AG04449 (cell line): ENCODE measurements at regions not wholly inside any gene's neighbourhood (a gene's known extent, or its start where the extent isn't known, plus 50 kb on each side); places are given as distances from the start of the nearest gene placed in this dataset.

ENCODE experiments used
- CTCF ChIA-PET: fragments of 350-600 bp; formaldehyde crosslinking; extraction: SDS; loops from one replicate; lab custom pipeline; 2021; ENCODE audit warnings: antibody characterized with exemption; lab: Yijun Ruan, JAX
- POLR2A ChIA-PET: fragments of 400-600, 350-600 bp; formaldehyde crosslinking; extraction: SDS; loops from one replicate; lab custom pipeline; 2020; ENCODE audit warnings: antibody characterized with exemption, inconsistent platforms; lab: Yijun Ruan, JAX
- DNase-seq: peaks from one replicate; pipeline ENCODE4 v3.0.0-alpha.2; 2010; ENCODE audit warnings: low read depth, low spot score
- H3K4me3 ChIP-seq: 2 replicates; pipeline ENCODE4 v1.5.1; 2011; ENCODE audit warnings: low read depth, mild to moderate bottlenecking, control low read depth, low read length
- TF ChIP-seq, protein P1 (sequence below): IDR thresholded peaks from one replicate; pipeline ENCODE4 v1.5.1; 2011; ENCODE audit warnings: mild to moderate bottlenecking, moderate library complexity, low read length, control low read depth, inconsistent platforms; ENCODE audit not compliant: insufficient read depth; ENCODE audit errors: missing control alignments

DNA sequence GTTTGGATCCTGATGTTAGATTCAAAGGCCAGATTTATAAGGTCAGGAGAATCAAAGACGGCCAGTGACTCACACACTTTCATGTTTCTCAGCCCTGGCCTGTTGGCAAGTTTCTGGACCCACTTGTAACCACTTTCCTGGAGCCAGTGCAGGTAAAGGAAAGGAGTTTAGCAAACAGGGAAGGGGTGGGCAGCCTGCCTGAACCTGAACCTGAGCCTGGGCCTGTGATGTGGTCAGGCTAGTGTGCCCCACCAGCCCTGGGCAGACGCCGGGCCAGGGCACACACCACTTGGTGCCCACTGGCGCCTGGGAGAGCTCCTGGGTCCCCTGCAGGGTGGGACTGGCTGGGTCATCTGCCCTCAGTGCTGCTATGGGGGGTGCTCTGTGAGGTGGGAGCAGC is 100.5 kb upstream of the SPRED2 start:
- POLR2A ChIA-PET: no interaction called here
- TF ChIP-seq, protein P1, sequence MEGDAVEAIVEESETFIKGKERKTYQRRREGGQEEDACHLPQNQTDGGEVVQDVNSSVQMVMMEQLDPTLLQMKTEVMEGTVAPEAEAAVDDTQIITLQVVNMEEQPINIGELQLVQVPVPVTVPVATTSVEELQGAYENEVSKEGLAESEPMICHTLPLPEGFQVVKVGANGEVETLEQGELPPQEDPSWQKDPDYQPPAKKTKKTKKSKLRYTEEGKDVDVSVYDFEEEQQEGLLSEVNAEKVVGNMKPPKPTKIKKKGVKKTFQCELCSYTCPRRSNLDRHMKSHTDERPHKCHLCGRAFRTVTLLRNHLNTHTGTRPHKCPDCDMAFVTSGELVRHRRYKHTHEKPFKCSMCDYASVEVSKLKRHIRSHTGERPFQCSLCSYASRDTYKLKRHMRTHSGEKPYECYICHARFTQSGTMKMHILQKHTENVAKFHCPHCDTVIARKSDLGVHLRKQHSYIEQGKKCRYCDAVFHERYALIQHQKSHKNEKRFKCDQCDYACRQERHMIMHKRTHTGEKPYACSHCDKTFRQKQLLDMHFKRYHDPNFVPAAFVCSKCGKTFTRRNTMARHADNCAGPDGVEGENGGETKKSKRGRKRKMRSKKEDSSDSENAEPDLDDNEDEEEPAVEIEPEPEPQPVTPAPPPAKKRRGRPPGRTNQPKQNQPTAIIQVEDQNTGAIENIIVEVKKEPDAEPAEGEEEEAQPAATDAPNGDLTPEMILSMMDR: no peak

DNA sequence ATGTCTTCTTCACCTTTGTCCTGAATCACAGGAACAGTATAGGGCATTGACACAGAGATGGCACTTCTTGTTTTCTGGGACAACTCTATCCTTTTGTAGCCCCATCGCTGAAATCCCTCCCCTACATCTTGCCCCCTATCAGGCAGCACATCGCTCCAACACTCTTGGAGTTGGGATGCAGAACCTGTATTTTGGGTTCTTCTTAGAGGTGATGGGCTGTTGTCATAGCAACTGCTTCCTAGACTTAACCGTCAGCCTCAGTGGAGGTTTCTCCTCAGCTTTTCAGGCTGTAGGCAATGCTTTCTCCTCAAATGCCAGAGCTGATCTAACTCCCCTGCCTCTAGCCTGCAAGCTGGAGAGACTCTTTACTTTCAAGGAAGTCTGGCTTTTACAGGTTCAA is 99.9 kb upstream of the SPRED2 start:
- TF ChIP-seq, protein P1: no peak
- no peak for DNase-seq
- CTCF ChIA-PET: interaction anchor here (1.1 kb wide), 1 partner anchor 41 kb away, joined by 3 read pairs; no protein-coding TSS in a partner anchor
- no peak overlapping the region for H3K4me3 ChIP-seq
- POLR2A ChIA-PET: no interaction called here

More for the DNA sequence above, 100.5 kb upstream of the SPRED2 start:
- DNase-seq: no peak
- CTCF ChIA-PET: interaction anchor here (1.1 kb wide), 1 partner anchor 41 kb away, joined by 3 read pairs; no protein-coding TSS in a partner anchor
- no peak overlapping the region for H3K4me3 ChIP-seq

DNA sequence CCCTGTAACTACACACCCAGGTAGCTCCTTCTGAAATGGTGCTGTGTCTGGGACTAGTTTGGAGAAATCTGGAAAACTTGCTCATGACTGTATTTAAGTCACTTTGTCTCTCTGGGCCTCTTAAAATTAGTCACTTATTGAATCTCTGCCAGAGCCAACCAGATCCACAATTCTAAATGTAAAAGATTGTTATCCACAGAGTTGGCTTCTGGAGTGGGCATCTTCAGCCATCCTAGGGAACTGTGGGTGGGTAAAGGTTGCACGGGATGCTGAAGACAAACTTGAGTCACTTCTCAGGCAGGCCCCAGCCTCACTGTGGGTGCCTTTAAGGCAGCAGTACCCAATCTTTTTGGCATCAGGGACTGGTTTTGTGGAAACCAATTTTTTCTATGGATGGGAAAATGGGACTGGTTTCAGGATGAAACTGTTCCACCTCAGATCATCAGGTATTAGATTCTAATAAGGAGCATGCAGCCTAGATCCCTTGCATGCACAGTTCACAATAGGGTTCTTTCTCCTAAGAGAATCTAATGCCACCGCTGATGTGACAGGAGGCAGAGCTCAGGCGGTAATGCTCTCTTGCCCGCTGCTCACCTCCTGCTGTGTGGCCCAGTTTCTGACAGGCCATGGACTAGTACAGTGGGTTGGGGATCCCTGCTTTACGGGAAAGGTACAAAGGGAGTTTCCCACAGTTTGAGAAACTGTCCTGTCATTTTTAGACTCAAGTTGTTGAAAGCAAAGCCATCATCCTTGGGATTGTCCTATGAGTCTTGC is 98.3 kb upstream of the SPRED2 start:
- POLR2A ChIA-PET: no interaction called here
- no peak for DNase-seq
- TF ChIP-seq, protein P1: no peak
- CTCF ChIA-PET: no interaction called here
- no peak overlapping the region for H3K4me3 ChIP-seq

DNA sequence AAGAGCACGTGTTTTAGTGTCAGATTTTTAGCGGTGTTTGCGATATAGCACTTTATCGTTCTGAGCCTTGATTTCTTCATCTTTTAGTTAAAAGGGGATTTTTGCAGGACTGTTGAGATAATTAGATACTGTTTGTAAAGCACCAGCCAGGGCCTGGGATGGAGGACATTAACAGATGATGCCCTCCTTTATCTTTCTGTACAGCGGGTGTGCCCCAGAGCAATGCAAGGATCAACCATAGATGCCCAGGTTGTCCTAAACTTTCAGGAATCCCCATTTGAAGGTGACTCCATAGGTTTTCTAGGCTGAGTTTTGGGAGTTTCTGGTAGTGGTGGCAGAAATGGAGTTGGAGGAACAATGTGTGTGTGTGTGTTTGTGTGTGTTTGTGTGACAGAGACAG is 97.0 kb upstream of the SPRED2 start:
- ChIA-PET POLR2A (no interaction called here), CTCF (interaction anchor here (0.8 kb wide), 1 partner anchor 11 kb away, joined by 4 read pairs; no protein-coding TSS in a partner anchor)
- TF ChIP-seq, protein P1: no peak
- H3K4me3 ChIP-seq: no peak overlapping the region
- DNase-seq: no peak

DNA sequence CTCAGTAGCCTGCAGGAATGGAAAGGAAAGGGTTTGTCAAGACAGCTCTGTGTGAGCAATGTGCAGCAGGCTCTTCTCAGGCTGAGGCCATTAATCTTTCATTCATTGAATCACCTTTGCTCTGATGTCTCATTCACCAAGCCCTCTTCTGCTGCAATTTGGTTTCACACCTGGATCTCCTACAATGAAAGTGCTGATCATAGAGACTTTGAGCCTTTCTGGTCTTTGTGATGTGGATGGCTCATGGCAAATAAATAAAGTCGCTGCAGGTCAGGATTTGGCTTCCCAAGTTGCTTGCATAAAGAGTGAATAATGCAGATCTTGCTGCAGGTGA is 95.8 kb upstream of the SPRED2 start:
- H3K4me3 ChIP-seq: no peak overlapping the region
- ChIA-PET POLR2A (no interaction called here), CTCF (interaction anchor here (1.2 kb wide), 1 partner anchor 25 kb away, joined by 4 read pairs; no protein-coding TSS in a partner anchor)
- no peak for DNase-seq
- TF ChIP-seq, protein P1: no peak

DNA sequence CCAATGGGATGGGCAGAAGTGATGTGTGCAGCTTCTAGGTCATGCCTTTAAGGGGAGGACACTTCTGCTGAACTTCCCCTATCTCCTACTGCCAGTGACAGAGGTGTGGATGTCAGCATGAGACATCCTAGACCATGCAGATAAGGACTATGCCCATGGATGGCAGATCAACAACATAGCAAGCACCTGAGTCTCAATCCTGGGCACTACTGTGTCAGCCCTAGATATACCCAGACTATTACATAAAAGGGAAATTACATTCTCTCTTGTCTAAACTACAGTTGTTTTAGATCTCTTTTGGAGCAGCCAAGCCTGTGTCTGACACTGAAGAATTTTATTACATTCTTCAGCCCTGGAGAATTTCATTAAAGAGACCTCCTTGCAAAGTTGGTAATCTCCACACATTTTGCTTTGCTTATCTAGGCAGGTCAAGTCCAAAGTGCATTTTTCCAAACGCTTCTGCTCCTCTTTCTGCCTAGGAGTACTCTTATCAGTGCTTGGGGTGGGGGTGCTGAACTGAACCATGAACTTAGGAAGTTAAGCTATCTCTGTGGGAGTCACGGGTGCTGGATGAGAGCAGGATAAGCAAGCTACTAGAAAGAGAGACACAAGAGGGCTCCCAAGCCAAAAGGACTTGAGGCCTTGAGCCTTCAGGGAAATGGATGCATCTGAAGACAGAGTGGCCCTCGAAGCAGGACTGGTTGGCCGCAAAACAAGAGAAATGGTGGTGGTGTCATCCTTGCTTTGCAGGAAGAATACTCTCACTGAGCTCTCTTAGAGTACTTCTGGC is 95.2 kb upstream of the SPRED2 start:
- no peak overlapping the region for H3K4me3 ChIP-seq
- TF ChIP-seq, protein P1: no peak
- ChIA-PET POLR2A (no interaction called here), CTCF (interaction anchor here (1.2 kb wide), 1 partner anchor 25 kb away, joined by 4 read pairs; no protein-coding TSS in a partner anchor)
- no peak for DNase-seq
